ENCODE measurements at regions not wholly inside any gene's neighbourhood (a gene's known extent, or its start where the extent isn't known, plus 50 kb on each side); places are given as distances from the start of the nearest gene placed in this dataset.
"Not testable (repeated sequence)": the region's sequence is repeated elsewhere in the genome, so short reads cannot be mapped to it uniquely, and the experiment has no call there.

DNA sequence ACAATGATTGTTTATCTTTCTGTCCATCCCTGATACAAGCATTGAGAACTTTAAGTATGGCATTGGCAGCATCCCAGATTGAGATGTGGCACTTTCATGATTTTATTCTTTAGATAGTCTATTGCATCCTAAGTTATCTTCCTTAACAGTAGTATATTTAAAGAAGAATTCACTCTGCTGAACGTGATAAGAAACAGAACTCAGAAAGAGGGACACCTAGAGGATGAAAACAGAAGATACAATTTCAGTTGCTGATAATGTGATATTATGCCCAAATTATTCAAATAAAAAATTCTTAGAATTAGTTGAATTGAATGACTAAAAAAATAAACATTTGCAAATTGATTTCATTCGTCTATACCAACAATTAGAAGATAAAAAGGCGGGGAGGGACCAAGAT is 218.1 kb upstream of the DMRTA1 start:
- TF ChIP-seq, protein P1, sequence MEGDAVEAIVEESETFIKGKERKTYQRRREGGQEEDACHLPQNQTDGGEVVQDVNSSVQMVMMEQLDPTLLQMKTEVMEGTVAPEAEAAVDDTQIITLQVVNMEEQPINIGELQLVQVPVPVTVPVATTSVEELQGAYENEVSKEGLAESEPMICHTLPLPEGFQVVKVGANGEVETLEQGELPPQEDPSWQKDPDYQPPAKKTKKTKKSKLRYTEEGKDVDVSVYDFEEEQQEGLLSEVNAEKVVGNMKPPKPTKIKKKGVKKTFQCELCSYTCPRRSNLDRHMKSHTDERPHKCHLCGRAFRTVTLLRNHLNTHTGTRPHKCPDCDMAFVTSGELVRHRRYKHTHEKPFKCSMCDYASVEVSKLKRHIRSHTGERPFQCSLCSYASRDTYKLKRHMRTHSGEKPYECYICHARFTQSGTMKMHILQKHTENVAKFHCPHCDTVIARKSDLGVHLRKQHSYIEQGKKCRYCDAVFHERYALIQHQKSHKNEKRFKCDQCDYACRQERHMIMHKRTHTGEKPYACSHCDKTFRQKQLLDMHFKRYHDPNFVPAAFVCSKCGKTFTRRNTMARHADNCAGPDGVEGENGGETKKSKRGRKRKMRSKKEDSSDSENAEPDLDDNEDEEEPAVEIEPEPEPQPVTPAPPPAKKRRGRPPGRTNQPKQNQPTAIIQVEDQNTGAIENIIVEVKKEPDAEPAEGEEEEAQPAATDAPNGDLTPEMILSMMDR (IDR thresholded peaks at IDR 0.05; ENCODE audit: insufficient read depth in 1 of 2, low read depth in 1 of 2, low read length in 1 of 2, severe bottlenecking in 1 of 2, unreplicated experiment in 1 of 2): no peak
- Histone ChIP-seq H3K4me3 (ENCODE audit: low read depth, low read length) (no peak overlapping the region), H3K36me3 (ENCODE audit: control insufficient read depth, insufficient read depth, low read length) (no peaks in the 10 kb centered on the region), H3K4me1 (no peaks in the 10 kb centered on the region), H3K9me3 (no peaks in the 10 kb centered on the region; the same call in 1 of the 2 replicates), H3K27me3 (replicated peaks; ENCODE audit: control insufficient read depth, insufficient read depth, low read length) (no peaks in the 10 kb centered on the region)
- POLR2A ChIA-PET: no interaction called here
- BruUV-seq (replicated peaks): no TSS peak
- H3K27me3 Mint-ChIP-seq (ENCODE audit: insufficient read depth, unreplicated experiment): no peaks in the 10 kb centered on the region
- no peak overlapping the region for H3K4me3 Mint-ChIP-seq (ENCODE audit: unreplicated experiment)
- intact Hi-C loops (cut with micrococcal nuclease; ENCODE audit: unreplicated experiment): no loop called here
- H3K36me3 Mint-ChIP-seq (ENCODE audit: insufficient read depth, unreplicated experiment): no peaks in the 10 kb centered on the region
- CTCF ChIA-PET: no interaction called here
- no peaks in the 10 kb centered on the region for H3K4me1 Mint-ChIP-seq (ENCODE audit: low read depth, unreplicated experiment)
- H3K9me3 Mint-ChIP-seq (ENCODE audit: unreplicated experiment): peaks cover 11% of the 10 kb centered on the region
- H3K27ac Mint-ChIP-seq (ENCODE audit: unreplicated experiment): no peak overlapping the region
- DNase-seq: no peak

DNA sequence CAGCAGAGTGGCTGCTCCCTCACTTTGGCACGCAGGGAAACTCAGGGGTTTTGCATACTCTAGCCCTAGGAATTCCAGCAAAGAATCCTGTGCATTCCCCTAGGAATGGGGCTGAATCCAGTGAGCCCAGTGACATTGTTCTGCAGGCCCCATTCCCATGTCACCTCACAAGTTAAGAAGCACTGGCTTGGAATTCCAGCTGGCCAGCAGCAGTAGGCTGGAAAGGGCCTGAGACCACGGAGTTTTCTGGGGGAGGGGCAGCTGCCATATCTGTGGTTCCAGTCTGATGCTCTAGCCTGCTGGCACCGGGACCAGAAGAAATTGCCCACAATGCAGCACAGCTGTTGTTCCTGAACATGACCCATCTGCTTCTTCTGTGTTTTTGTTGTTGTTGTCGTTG is 217.6 kb upstream of the DMRTA1 start:
- DNase-seq: no peak
- ChIA-PET POLR2A (no interaction called here), CTCF (no interaction called here)
- Histone ChIP-seq H3K4me1 (no peaks in the 10 kb centered on the region), H3K9me3 (no peaks in the 10 kb centered on the region; the same call in 1 of the 2 replicates), H3K4me3 (ENCODE audit: low read depth, low read length) (no peak overlapping the region), H3K36me3 (ENCODE audit: control insufficient read depth, insufficient read depth, low read length) (no peaks in the 10 kb centered on the region), H3K27me3 (replicated peaks; ENCODE audit: control insufficient read depth, insufficient read depth, low read length) (no peaks in the 10 kb centered on the region)
- Mint-ChIP-seq H3K4me1 (ENCODE audit: low read depth, unreplicated experiment) (no peaks in the 10 kb centered on the region), H3K27ac (ENCODE audit: unreplicated experiment) (no peak overlapping the region), H3K27me3 (ENCODE audit: insufficient read depth, unreplicated experiment) (no peaks in the 10 kb centered on the region), H3K36me3 (ENCODE audit: insufficient read depth, unreplicated experiment) (no peaks in the 10 kb centered on the region), H3K9me3 (ENCODE audit: unreplicated experiment) (peaks cover 10% of the 10 kb centered on the region), H3K4me3 (ENCODE audit: unreplicated experiment) (no peak overlapping the region)
- intact Hi-C loops (cut with micrococcal nuclease; ENCODE audit: unreplicated experiment): no loop called here
- TF ChIP-seq, protein P1 (IDR thresholded peaks at IDR 0.05; ENCODE audit: insufficient read depth in 1 of 2, low read depth in 1 of 2, low read length in 1 of 2, severe bottlenecking in 1 of 2, unreplicated experiment in 1 of 2): no peak
- BruUV-seq (replicated peaks): no TSS peak

DNA sequence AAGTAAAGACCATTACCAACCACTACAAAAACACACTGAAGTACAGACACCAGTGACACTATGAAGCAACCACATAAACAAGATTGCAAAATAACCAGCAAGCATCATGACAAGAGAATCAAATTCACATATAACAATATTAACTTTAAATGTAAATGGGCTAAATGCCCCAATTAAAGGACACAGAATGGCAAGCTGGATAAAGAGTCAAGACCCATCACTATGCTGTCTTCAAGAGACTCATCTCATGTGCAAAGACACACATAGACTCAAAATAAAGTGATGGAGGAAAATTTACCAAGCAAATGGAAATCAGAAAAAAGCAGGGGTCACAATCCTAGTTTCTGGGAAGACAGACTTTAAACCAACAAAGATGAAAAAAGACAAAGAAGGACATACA is 215.3 kb upstream of the DMRTA1 start:
- H3K4me3 ChIP-seq (ENCODE audit: low read depth, low read length); H3K4me1 ChIP-seq; H3K36me3 ChIP-seq (ENCODE audit: control insufficient read depth, insufficient read depth, low read length); H3K9me3 ChIP-seq; H3K27me3 Mint-ChIP-seq (ENCODE audit: insufficient read depth, unreplicated experiment); BruUV-seq (replicated peaks); intact Hi-C loops (cut with micrococcal nuclease; ENCODE audit: unreplicated experiment); CTCF ChIA-PET; H3K27ac Mint-ChIP-seq (ENCODE audit: unreplicated experiment); POLR2A ChIA-PET; H3K36me3 Mint-ChIP-seq (ENCODE audit: insufficient read depth, unreplicated experiment); DNase-seq; H3K4me3 Mint-ChIP-seq (ENCODE audit: unreplicated experiment); H3K9me3 Mint-ChIP-seq (ENCODE audit: unreplicated experiment); H3K27me3 ChIP-seq (replicated peaks; ENCODE audit: control insufficient read depth, insufficient read depth, low read length); H3K4me1 Mint-ChIP-seq (ENCODE audit: low read depth, unreplicated experiment): not testable (repeated sequence)

DNA sequence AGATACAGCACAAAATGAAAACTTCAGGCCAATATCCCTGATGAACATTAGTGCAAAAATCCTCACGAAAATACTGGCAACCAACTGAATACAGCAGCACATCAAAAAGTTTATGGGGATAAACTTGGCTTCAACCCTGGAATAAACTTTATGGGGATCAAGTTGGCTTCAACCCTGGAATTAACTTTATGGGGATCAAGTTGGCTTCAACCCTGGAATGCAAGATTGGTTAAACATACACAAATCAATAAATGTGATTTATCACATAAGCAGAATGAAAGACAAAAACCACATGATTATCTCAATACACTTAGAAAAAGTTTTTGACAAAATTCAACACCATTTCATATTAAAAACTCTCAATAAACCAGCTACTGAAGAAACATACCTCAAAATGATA is 213.7 kb upstream of the DMRTA1 start:
- ChIA-PET POLR2A (no interaction called here), CTCF (no interaction called here)
- no peaks in the 10 kb centered on the region for H3K36me3 ChIP-seq (ENCODE audit: control insufficient read depth, insufficient read depth, low read length)
- DNase-seq: no peak
- Mint-ChIP-seq H3K4me3 (ENCODE audit: unreplicated experiment) (no peak overlapping the region), H3K27ac (ENCODE audit: unreplicated experiment) (no peak overlapping the region), H3K36me3 (ENCODE audit: insufficient read depth, unreplicated experiment) (no peaks in the 10 kb centered on the region), H3K27me3 (ENCODE audit: insufficient read depth, unreplicated experiment) (no peaks in the 10 kb centered on the region), H3K4me1 (ENCODE audit: low read depth, unreplicated experiment) (peaks cover 6% of the 10 kb centered on the region), H3K9me3 (ENCODE audit: unreplicated experiment) (no peaks in the 10 kb centered on the region)
- H3K4me1 ChIP-seq: peaks cover 12% of the 10 kb centered on the region
- no peaks in the 10 kb centered on the region for H3K27me3 ChIP-seq (replicated peaks; ENCODE audit: control insufficient read depth, insufficient read depth, low read length)
- TF ChIP-seq, protein P1 (IDR thresholded peaks at IDR 0.05; ENCODE audit: insufficient read depth in 1 of 2, low read depth in 1 of 2, low read length in 1 of 2, severe bottlenecking in 1 of 2, unreplicated experiment in 1 of 2): no peak
- no peaks in the 10 kb centered on the region; the same call in 1 of the 2 replicates for H3K9me3 ChIP-seq
- BruUV-seq (replicated peaks): no TSS peak
- H3K4me3 ChIP-seq (ENCODE audit: low read depth, low read length): no peak overlapping the region
- intact Hi-C loops (cut with micrococcal nuclease; ENCODE audit: unreplicated experiment): no loop called here

Data from Caco-2 (cell line).